Ramos (cell line): ENCODE measurements at regions not wholly inside any gene's neighbourhood (a gene's known extent, or its start where the extent isn't known, plus 50 kb on each side); places are given as distances from the start of the nearest gene placed in this dataset.

Experiments
- in situ Hi-C: fragments of 300-500 bp; cut with MboI; formaldehyde crosslinking; loops from one replicate; pipeline ENCODE4 v1.14.3; 2022; ENCODE audit warnings: low sequenced_read_pairs; ENCODE audit not compliant: unreplicated experiment

GRCh38 chr3:113092746-113093145 lies 102.0 kb downstream of the GTPBP8 start:
- in situ Hi-C loops, result no loop called here

GRCh38 chr3:113094337-113095221 lies 103.8 kb downstream of the GTPBP8 start:
- in situ Hi-C loops, result no loop called here

- in situ Hi-C loops, result no loop called here
Observed at GRCh38 chr3:113096188-113096892, 105.6 kb downstream of the GTPBP8 start.

GRCh38 chr3:113097960-113098447 lies 107.2 kb downstream of the GTPBP8 start:
- in situ Hi-C loops, result no loop called here

- in situ Hi-C loops, result no loop called here
Observed at GRCh38 chr3:113100063-113100462, 109.3 kb downstream of the GTPBP8 start.

- in situ Hi-C loops, result no loop called here
Observed at GRCh38 chr3:113103588-113103987, 107.8 kb upstream of the BOC start.

- in situ Hi-C loops, result no loop called here
Observed at GRCh38 chr3:113104357-113105092, 106.8 kb upstream of the BOC start.

GRCh38 chr3:113105093-113105449 lies 106.3 kb upstream of the BOC start:
- in situ Hi-C loops, result no loop called here

GRCh38 chr3:113105966-113106660 lies 105.2 kb upstream of the BOC start:
- in situ Hi-C loops, result no loop called here

- in situ Hi-C loops, result no loop called here
Observed at GRCh38 chr3:113110267-113110666, 101.1 kb upstream of the BOC start.

GRCh38 chr3:113111011-113111707 lies 100.2 kb upstream of the BOC start:
- in situ Hi-C loops, result no loop called here

GRCh38 chr3:113113361-113113760 lies 98.0 kb upstream of the BOC start:
- in situ Hi-C loops, result no loop called here

GRCh38 chr3:113117511-113118234 lies 93.7 kb upstream of the BOC start:
- in situ Hi-C loops, result no loop called here

- in situ Hi-C loops, result no loop called here
Observed at GRCh38 chr3:113118336-113118735, 93.0 kb upstream of the BOC start.

- in situ Hi-C loops, result no loop called here
Observed at GRCh38 chr3:113124256-113124830, 87.0 kb upstream of the BOC start.

- in situ Hi-C loops, result no loop called here
Observed at GRCh38 chr3:113125951-113126350, 85.4 kb upstream of the BOC start.

- in situ Hi-C loops, result no loop called here
Observed at GRCh38 chr3:113128386-113129015, 82.9 kb upstream of the BOC start.

GRCh38 chr3:113129168-113129567 lies 82.2 kb upstream of the BOC start:
- in situ Hi-C loops, result no loop called here
